Kidney (tissue), 13 donors: ENCODE measurements at regions not wholly inside any gene's neighbourhood (a gene's known extent, or its start where the extent isn't known, plus 50 kb on each side); places are given as distances from the start of the nearest gene placed in this dataset.

Source experiments
- DNase-seq, 5 donors: peaks; one replicate each; pipeline ENCODE4 v3.0.0-alpha.2; 2013 to 2020
- FAIRE-seq: peaks from 2 replicates; lab custom pipeline; 2012; peaks lifted over from hg19 to GRCh38; lab: Jason Lieb, UNC
- H3K27ac ChIP-seq, 2 donors: one replicate each; pipeline ENCODE4 v1.7.0; 2013; ENCODE audit warnings: low read depth in 2 of 2, low read length in 2 of 2, inconsistent platforms in 1 of 2
- H3K27me3 ChIP-seq: one replicate; pipeline ENCODE4 v1.7.1; 2013; ENCODE audit warnings: low read length, inconsistent platforms; ENCODE audit not compliant: control insufficient read depth, insufficient read depth
- H3K36me3 ChIP-seq, 3 donors: one replicate each; pipeline versions ENCODE4 v1.7.0 to v1.7.1; 2013; ENCODE audit warnings: low read length in 3 of 3, control low read depth in 1 of 3, inconsistent platforms in 1 of 3; ENCODE audit not compliant: insufficient read depth in 3 of 3, control insufficient read depth in 2 of 3
- H3K4me1 ChIP-seq, 3 donors: one replicate each; pipeline versions ENCODE4 v1.7.0 to v1.7.1; 2013; ENCODE audit warnings: low read length in 3 of 3, inconsistent platforms in 1 of 3, low read depth in 1 of 3; ENCODE audit not compliant: control insufficient read depth in 2 of 3, insufficient read depth in 2 of 3
- H3K4me3 ChIP-seq, 3 donors: one replicate each; pipeline versions ENCODE4 v1.7.0 to v1.8.1; 2013; ENCODE audit warnings: low read length in 3 of 3, control low read depth in 1 of 3, inconsistent platforms in 1 of 3
- H3K9ac ChIP-seq, 3 donors: one replicate each; pipeline versions ENCODE4 v1.7.0 to v1.7.1; 2013; ENCODE audit warnings: low read length in 3 of 3, control low read depth in 1 of 3, inconsistent platforms in 1 of 3
- H3K9me3 ChIP-seq, 3 donors: one replicate each; pipeline versions ENCODE4 v1.7.0 to v1.7.1; 2013; ENCODE audit warnings: low read length in 3 of 3, control low read depth in 1 of 3, inconsistent platforms in 1 of 3; ENCODE audit not compliant: control insufficient read depth in 2 of 3, insufficient read depth in 1 of 3
- intact Hi-C: fragments of 100-400 bp; cut with DNase I; formaldehyde crosslinking; loops from one replicate; pipeline ENCODE4 v1.11.1; 2022
- TF ChIP-seq, protein P1 (sequence below): IDR thresholded peaks from 3 replicates; pipeline ENCODE4 v1.5.1; 2012; ENCODE audit warnings: mild to moderate bottlenecking, moderate library complexity, borderline replicate concordance; ENCODE audit not compliant: insufficient read depth; ENCODE audit errors: extremely low read depth
- donor health status: control.
- donor health status: control.
- donor health status: control.
- donor health status: control.
- donor health status: control.
- donor health status: DM: yes; HTN: yes; CAD: no.
- donor health status: Normal renal cell carcinoma (clear cell type).

DNA sequence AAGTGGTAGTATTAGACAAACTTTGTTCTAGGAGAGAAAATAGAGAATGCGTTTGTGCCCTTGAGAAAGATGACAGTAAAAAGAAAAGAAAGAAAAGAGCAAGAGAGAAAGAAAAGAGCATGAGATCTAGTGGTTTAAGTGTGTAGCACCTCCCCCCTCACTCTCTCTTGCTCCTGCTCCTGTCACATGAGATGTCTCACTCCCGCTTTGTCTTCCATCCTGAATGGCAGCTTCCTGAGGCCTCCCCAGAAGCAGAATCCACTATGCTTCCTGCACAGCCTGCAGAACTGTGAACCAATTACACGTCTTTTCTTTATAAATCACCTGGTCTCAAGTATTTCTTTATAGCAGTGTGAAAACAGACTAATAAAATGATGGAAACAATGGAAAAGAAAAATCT, 499.6 kb downstream of the ACTRT1 start:
- Histone ChIP-seq H3K9ac (no peak overlapping the region), H3K27me3 (no peaks in the 10 kb centered on the region), H3K9me3 (no peaks in the 10 kb centered on the region), H3K36me3 (no peaks in the 10 kb centered on the region), H3K27ac (no peak overlapping the region), H3K4me3 (no peak overlapping the region), H3K4me1 (no peaks in the 10 kb centered on the region)
- no peak for DNase-seq
- FAIRE-seq = no peak
- intact Hi-C loops = no loop called here
- TF ChIP-seq, protein P1, sequence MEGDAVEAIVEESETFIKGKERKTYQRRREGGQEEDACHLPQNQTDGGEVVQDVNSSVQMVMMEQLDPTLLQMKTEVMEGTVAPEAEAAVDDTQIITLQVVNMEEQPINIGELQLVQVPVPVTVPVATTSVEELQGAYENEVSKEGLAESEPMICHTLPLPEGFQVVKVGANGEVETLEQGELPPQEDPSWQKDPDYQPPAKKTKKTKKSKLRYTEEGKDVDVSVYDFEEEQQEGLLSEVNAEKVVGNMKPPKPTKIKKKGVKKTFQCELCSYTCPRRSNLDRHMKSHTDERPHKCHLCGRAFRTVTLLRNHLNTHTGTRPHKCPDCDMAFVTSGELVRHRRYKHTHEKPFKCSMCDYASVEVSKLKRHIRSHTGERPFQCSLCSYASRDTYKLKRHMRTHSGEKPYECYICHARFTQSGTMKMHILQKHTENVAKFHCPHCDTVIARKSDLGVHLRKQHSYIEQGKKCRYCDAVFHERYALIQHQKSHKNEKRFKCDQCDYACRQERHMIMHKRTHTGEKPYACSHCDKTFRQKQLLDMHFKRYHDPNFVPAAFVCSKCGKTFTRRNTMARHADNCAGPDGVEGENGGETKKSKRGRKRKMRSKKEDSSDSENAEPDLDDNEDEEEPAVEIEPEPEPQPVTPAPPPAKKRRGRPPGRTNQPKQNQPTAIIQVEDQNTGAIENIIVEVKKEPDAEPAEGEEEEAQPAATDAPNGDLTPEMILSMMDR = no peak

DNA sequence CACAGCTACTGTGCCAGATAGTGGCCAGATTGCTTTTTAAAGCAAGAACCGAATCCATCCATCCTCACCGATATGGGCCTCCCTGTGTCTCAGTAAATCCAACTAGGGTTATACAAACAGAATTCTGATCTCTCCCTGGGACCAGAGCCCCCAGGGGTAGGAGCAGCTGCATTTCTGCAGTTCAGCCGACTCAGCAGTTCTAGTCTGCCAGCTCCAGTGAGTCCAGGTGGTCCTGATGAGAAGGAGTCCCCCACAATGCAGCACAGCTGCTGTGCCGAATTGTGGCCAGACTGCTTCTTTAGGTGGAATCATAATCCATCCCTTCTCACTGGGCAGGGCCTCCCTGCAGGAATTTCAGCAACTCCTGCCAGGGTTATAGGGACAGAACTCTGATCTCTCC, 532.9 kb downstream of the ACTRT1 start:
- H3K9me3 ChIP-seq = no peaks in the 10 kb centered on the region
- no peak for DNase-seq
- no peak overlapping the region for H3K27ac ChIP-seq
- TF ChIP-seq, protein P1 = no peak
- H3K9ac ChIP-seq = no peak overlapping the region
- intact Hi-C loops = no loop called here
- no peak for FAIRE-seq
- no peaks in the 10 kb centered on the region for H3K27me3 ChIP-seq
- no peak overlapping the region for H3K4me3 ChIP-seq
- H3K36me3 ChIP-seq = no peaks in the 10 kb centered on the region
- no peaks in the 10 kb centered on the region for H3K4me1 ChIP-seq

GRCh38 chrX:127490000-127490399, 562.2 kb downstream of the ACTRT1 start:
- TF ChIP-seq, protein P1 = no peak
- no peak for DNase-seq
- no peak overlapping the region for H3K9ac ChIP-seq
- H3K27me3 ChIP-seq = no peaks in the 10 kb centered on the region
- no peak for FAIRE-seq
- H3K36me3 ChIP-seq = no peaks in the 10 kb centered on the region
- H3K9me3 ChIP-seq = no peaks in the 10 kb centered on the region
- no peak overlapping the region for H3K4me3 ChIP-seq
- intact Hi-C loops = no loop called here
- H3K27ac ChIP-seq = no peak overlapping the region
- no peaks in the 10 kb centered on the region for H3K4me1 ChIP-seq

DNA sequence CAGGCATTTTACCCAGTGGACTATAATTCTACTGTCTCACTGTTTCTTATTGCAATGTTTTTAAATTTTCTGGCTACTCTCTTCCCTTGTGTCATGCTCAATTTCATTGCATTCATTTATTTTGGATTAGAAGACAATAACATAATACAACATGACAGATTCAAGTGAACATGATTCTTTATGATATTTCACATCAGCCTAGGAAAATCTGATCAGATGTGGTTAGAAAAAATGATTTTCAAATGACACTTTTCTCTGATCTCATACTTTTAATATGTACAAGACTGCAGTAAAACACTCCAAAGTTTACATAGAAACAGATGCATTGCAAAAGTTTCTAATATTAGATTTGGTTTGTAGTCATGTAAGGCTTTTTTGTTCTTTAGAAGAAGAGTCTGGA, 586.0 kb downstream of the ACTRT1 start:
- Histone ChIP-seq H3K36me3 (no peaks in the 10 kb centered on the region), H3K27me3 (no peaks in the 10 kb centered on the region), H3K27ac (no peak overlapping the region), H3K9ac (no peak overlapping the region), H3K4me3 (no peak overlapping the region), H3K4me1 (no peaks in the 10 kb centered on the region), H3K9me3 (no peaks in the 10 kb centered on the region)
- TF ChIP-seq, protein P1 = no peak
- no peak for DNase-seq
- no peak for FAIRE-seq
- intact Hi-C loops = no loop called here
